ENCODE measurements at regions not wholly inside any gene's neighbourhood (a gene's known extent, or its start where the extent isn't known, plus 50 kb on each side); places are given as distances from the start of the nearest gene placed in this dataset.

DNA sequence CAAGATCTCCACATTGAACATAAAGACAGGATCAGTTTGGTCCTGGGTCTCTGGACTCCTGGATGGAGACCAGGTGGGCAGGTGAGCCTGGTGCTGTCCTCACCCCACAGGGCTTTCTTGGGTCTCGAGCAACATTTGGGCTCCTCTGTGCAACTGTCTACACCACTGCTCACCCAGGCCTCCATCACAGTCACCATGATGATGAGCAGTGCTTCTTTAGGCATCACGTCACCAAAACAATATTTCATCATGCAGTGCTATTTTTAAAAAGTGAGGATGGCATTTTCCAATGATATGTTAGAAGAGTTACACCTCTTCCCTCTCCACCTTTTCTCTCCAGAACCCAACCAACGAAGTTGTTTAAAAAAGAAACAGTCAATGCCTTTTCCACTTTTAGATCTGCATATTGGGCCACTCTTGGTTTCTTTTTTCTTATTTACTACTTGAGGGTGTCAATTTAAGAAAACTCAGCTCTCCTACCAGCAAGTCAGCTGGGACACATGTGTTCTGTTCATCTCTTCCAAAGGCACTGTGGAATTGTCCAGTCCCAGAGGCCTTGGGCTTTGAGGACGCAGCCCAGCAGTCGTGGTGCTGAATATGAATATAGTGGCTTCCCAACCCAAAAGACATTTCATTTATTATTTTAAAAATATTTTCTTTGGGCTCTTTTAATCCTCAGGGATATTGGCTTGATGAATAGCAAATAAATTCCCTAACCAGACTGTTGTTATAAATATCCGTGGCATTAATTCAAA lies 405.7 kb downstream of the KCNRG start:
- DNase-seq (ENCODE audit: extremely low spot score in 2 of 2) = no peak
- Histone ChIP-seq H3K9me3 (no peaks in the 10 kb centered on the region), H3K27ac (no peak overlapping the region), H3K27me3 (no peaks in the 10 kb centered on the region), H3K4me1 (peaks cover 22% of the 10 kb centered on the region), H3K36me3 (no peaks in the 10 kb centered on the region), H3K4me3 (no peak overlapping the region)
- intact Hi-C loops (cut with DNase I) = no loop called here
- TF ChIP-seq, protein P1, sequence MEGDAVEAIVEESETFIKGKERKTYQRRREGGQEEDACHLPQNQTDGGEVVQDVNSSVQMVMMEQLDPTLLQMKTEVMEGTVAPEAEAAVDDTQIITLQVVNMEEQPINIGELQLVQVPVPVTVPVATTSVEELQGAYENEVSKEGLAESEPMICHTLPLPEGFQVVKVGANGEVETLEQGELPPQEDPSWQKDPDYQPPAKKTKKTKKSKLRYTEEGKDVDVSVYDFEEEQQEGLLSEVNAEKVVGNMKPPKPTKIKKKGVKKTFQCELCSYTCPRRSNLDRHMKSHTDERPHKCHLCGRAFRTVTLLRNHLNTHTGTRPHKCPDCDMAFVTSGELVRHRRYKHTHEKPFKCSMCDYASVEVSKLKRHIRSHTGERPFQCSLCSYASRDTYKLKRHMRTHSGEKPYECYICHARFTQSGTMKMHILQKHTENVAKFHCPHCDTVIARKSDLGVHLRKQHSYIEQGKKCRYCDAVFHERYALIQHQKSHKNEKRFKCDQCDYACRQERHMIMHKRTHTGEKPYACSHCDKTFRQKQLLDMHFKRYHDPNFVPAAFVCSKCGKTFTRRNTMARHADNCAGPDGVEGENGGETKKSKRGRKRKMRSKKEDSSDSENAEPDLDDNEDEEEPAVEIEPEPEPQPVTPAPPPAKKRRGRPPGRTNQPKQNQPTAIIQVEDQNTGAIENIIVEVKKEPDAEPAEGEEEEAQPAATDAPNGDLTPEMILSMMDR (IDR thresholded peaks at IDR 0.05) = no peak
- no peak for TF ChIP-seq POLR2AphosphoS5 (IDR thresholded peaks at IDR 0.05; ENCODE audit: insufficient read depth in 1 of 2, low read depth in 1 of 2)
- no peak for TF ChIP-seq POLR2A (IDR thresholded peaks at IDR 0.05)

DNA sequence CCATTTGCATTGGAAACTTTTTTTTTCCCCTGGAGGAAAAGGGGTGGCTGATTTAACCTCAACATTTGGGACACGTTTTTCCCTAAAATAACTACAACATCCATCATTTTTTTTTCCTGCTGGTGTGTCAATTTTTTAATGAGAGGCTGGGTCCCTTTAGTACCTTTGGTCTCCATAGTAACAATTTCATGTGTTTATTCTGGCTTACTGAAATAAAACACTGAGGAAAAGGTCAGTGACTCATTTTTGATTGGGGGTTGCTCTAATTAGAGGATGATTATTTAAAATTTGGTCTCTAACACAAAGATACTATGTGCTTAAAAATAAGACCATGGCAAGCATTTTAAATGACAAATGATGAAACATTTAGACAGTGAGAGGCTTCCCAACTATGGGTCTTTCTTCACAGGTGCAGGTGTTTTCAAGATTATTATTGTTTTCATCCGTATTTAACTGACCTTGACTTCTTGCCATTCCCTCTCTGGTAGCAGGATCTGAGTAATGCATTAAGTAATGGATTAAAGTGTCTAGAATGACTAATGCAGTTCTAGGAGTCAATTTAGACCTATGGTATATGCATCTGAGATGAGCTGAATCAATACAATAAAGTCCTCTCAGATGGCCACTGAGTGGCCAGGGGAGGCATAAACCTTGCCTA lies 406.4 kb downstream of the KCNRG start:
- TF ChIP-seq, protein P1 (IDR thresholded peaks at IDR 0.05) = no peak
- TF ChIP-seq POLR2AphosphoS5 (IDR thresholded peaks at IDR 0.05; ENCODE audit: insufficient read depth in 1 of 2, low read depth in 1 of 2) = no peak
- no peak for TF ChIP-seq POLR2A (IDR thresholded peaks at IDR 0.05)
- no peaks in the 10 kb centered on the region for H3K27me3 ChIP-seq
- no peak for DNase-seq (ENCODE audit: extremely low spot score in 2 of 2)
- H3K9me3 ChIP-seq = no peaks in the 10 kb centered on the region
- no peak overlapping the region for H3K4me3 ChIP-seq
- no peaks in the 10 kb centered on the region for H3K36me3 ChIP-seq
- intact Hi-C loops (cut with DNase I) = no loop called here
- H3K4me1 ChIP-seq = peaks cover 22% of the 10 kb centered on the region
- H3K27ac ChIP-seq = no peak overlapping the region

DNA sequence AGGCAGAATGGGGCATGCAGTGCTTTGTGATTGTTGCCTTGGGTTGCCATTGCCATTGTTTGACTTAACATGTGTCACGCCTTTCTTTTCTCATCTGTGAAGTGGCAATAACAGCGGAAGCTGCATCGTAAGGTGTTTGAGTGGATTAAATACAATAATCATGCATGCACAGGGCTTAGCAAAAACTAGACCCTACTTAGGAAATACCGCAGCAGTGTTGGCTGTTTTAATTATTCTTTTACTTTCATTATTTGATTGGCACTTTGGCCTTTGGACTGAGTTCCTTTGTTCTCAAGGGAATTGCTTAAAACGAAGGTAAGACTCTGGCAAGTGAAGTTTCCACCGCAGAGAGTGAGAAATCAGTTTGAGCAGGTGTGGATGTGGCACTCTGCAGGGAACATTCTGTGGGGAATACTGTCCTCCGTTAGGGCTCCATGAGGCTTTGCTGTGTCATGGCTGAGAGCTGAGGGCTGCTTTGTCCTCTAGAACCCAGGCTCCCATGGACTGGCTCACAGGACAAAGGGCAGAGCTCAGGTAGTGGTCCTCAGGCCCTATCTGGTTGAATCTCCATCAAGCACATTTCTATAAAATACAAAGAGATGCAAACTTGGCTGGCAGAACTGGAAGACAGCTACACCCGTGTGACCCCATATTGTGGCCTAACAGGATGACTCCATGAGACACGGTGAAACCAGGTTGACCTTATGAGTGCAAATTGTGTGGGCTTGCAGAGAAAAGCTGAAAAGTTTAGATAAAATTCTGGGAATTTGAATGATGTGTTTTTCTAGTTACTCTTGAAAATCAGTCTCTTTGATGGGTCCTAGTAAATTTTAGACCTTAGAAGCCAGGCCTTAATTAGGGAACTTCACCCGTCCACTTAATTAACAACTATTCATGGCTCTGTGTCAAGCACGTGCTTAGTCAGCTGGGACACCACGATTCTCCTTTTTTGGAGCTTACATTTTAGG lies 407.2 kb downstream of the KCNRG start:
- H3K4me3 ChIP-seq = no peak overlapping the region
- H3K27me3 ChIP-seq = no peaks in the 10 kb centered on the region
- no peaks in the 10 kb centered on the region for H3K36me3 ChIP-seq
- TF ChIP-seq, protein P1 (IDR thresholded peaks at IDR 0.05) = no peak
- intact Hi-C loops (cut with DNase I) = no loop called here
- H3K4me1 ChIP-seq = peaks cover 22% of the 10 kb centered on the region
- no peaks in the 10 kb centered on the region for H3K9me3 ChIP-seq
- no peak for DNase-seq (ENCODE audit: extremely low spot score in 2 of 2)
- H3K27ac ChIP-seq = no peak overlapping the region

DNA sequence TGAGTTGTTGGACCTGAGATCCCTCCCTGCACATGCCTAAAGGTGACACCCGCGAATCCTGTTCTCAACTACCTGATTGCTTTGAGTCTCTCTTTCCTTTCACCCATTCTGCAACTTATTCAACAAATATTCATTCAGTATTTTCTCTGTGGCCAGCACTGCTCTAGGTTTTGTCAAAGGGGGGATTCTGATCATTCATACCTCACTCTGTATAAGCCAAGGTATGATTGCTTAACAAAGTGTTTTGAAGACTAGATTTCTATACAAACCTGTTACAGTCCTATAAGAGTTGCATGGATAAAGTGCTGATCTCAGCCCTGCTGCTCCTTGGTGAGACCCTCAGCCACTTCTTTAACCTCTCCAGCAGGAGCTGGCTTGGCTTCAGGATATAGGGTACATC lies 409.7 kb downstream of the KCNRG start:
- no peak for DNase-seq (ENCODE audit: extremely low spot score in 2 of 2)
- H3K4me3 ChIP-seq = no peak overlapping the region
- H3K4me1 ChIP-seq = peaks cover 30% of the 10 kb centered on the region
- no peaks in the 10 kb centered on the region for H3K36me3 ChIP-seq
- no peaks in the 10 kb centered on the region for H3K27me3 ChIP-seq
- no peak overlapping the region for H3K27ac ChIP-seq
- TF ChIP-seq POLR2AphosphoS5 (IDR thresholded peaks at IDR 0.05; ENCODE audit: insufficient read depth in 1 of 2, low read depth in 1 of 2) = no peak
- TF ChIP-seq, protein P1 (IDR thresholded peaks at IDR 0.05) = no peak
- TF ChIP-seq POLR2A (IDR thresholded peaks at IDR 0.05) = no peak
- no peaks in the 10 kb centered on the region for H3K9me3 ChIP-seq
- intact Hi-C loops (cut with DNase I) = no loop called here

Measured in vagina (tissue), 2 donors.